Activated CD8-positive, alpha-beta memory T cell treated with anti-CD3 and anti-CD28 coated beads for 4 hours (primary cell): ENCODE measurements at regions not wholly inside any gene's neighbourhood (a gene's known extent, or its start where the extent isn't known, plus 50 kb on each side); places are given as distances from the start of the nearest gene placed in this dataset.
"Not testable (repeated sequence)": the region's sequence is repeated elsewhere in the genome, so short reads cannot be mapped to it uniquely, and the experiment has no call there.

Source experiments
- DNase-seq, 2 donors: peaks; one replicate each; pipeline ENCODE4 v3.0.0-alpha.2; 2020; ENCODE audit warnings: low read depth in 2 of 2

DNA sequence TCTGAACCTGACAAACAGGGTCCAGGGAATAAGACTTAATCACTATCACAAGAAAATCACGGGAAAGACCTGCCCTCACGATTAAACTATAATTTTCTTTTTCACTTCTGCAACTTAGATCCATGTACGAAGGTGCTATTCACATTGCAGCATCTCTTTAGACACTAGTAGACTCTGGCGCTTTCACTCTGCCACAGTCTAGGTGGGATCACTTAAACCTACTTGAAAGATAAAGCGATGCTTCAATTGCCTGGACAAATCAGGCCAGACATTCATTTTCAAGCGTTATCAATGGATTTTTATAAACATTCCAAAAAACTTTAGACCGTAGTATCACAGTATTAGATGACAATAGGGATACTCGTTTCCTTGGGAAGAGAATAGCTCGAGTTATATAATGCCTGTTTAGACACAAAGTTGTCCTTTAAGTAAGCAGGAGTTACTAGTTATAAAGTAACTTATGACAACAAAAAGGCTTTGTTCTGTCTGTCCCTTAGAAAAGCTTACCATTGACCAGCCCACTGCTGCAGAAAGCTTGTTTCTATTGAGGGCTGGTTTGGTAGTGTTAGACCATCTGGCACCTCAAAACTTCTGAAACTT is 367.3 kb downstream of the UTRN start:
- no peak for DNase-seq

GRCh38 chr6:144653885-144654505 is 368.9 kb downstream of the UTRN start:
- no peak for DNase-seq

DNA sequence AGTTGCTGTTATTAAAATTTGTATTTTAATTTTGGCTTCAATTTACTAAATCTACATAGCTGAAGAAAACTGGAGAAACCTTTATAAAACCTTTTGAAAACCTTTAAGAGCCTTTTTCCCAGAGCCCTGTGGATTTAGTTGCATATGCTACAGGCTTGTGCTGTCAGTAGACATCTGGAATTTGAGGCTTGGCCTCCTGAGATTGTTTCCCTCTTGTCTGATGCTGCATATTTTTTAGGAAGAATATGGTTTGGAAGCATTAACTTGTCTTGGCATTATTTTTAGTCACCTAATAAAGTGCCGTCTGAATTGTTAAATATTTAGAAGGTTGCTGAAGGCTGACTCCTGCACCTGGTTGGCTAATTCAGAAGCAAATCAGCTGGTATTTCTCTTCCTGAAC is 369.4 kb downstream of the UTRN start:
- no peak for DNase-seq

DNA sequence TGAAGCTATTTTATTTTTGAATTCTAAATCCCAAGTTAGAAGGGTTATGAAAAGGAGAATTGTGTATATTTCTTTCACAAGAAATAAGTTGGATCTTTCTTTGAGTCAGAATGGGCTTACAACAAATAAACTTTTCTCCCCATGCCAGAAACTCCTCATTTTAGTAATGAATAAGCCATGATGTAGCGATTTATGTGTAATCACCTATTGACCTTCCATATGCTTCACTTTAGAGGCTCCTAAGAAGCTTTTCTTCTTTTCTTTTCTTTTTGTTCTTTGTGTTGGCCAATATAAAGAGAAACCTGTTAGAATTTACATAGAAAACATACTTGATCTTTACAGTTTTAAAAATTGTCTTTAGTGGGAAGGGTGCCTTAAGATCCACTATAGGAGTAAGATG is 370.2 kb downstream of the UTRN start:
- DNase-seq = no peak

- DNase-seq = no peak
Measured at GRCh38 chr6:144657691-144658090, 372.6 kb downstream of the UTRN start.

DNA sequence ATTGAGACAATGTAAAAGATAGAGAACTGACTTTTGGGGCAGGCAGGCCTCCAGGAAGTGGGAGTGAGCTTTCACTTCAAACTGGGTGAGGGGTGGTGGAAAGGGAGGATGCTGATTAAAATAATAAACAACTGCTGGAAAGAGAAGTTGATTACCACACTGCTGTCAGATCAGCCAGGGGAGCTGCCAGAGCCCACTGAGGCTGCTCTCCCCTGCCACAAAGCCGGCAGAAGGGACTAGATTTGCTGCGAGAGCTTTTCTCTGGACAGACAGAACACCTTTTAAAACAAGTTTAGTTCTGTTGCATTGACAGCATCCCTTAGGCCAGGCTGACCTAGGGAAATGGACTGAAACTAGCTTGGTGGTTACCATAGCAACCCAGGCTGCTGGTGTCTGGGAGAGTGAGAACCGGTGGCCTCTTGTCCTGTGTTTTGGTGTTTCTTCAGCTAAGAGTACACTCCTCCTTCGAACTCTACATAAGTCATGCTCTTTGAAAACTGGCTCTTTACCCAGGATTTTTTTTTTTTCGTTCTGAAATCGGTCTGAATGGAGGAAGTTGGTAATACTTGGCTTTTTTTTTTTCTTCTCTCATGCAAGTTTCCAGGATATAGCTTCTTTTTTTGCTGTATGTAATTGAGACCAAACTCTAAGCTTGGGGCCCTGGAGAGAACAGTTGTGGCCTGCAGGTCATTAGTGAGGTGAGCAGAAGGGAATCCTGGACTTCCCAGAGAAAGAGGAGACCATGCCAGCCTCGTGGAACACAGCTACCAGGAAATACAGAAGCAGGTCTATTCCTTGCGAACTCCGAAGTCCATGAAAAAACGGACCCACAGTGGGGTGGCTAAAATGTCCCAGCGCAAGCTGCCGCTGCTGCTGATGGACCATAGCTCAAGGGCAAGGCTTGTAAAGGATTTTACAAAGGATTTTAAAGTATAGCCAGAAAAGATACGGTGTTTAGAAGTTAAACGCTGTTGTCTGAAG is 374.4 kb downstream of the UTRN start:
- DNase-seq = no peak

DNA sequence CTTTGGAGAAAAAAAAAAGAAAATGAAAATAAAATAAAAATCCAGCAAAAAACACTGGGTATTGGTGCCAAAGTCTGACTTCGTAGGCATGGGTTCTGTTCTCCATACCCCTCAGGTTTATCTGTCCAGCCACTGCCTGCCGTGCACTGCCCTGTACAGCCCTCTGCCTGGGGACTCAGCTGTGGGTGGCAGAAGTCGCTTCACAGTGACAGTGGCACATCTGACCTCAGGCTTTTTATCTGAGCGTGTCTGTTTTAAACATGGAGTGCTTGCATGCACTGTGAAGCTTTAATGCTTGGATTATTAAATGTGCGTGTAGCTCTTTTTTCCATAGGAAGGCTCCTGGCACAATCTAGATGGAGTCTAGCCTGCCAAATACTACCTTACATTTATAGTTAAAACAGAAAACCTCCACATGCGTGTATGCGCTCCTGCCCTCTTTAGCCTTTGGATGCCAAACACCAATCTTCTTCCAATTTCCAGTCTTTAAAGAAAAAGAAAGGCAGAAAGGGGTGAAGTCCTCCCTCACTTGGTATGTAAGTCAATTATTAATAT is 375.5 kb downstream of the UTRN start:
- DNase-seq = no peak

DNA sequence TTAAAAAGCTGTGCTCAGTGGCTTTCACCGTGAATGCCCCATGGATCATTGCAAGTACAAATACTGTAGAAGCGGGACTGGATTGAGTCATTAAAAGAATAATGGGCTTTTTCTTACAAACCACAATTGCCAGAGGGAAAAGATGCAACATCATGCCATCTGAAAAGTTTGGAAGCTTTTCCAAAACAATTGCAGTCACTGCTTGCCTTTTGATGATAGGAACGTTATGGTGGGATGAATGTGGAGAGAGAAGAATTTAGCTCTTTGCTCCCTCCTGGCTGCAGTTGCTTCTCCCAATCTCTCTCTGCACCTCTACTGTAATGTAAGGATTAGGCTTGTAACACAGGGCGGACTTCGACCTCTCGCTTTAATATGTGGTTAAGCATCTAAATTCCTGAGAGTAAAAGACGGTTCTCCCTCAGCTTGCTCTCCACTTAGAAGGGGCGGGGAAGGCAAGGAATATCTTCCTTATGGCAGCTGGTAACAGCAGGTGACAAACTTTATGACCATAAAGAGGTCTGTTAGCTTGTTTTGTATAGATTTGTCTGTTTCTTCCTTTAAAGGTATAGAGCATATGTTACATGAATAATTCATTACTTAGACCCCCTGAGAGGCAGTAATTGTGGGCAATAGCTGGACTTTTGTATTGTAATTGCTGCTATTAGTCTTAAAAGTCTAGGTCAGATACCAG is 376.1 kb downstream of the UTRN start:
- DNase-seq = no peak

DNA sequence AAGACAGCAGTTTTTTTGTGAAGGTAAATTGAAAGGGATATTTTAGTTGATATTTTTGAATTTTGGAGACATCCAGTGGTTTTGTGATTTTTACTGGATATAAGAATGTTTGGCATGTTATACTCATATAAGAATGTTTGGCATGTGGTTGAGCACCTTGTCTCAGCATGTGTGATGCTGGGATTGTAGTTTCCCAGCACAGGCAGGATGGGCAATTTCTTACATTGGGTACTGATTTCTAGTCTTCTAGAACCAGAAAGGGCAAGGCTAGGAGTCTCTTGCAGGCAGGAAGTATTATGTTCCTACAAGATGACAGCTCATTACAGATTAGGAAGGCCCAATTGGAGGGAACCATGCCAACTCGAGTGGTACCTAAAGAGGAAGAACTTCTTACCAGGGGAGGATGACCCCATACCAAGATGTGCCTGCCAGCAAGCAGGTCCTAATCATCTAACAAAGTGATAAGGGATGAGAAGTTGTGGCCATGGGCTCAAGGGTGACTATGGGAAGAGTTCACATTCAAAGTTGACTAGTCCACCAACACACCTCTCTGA is 377.8 kb downstream of the UTRN start:
- no peak for DNase-seq

DNA sequence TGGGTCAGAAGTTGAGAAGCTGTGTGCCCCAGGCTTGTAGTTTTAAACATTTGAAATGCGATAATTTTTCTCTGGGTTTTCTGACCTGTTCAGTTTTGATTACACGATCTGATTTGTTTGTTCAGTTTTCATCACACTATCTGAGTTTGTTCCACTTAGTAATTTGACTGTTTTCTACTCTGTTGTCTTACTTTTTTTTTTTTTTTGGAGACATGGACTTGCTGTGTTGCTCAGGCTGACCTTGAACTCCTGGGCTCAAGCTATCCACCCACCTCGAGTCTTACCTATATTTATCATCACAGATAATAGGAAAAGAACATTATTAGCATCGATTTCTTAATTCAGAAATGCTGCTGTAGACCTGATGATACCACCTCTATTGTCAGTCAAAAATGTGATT is 379.1 kb downstream of the UTRN start:
- DNase-seq = no peak

DNA sequence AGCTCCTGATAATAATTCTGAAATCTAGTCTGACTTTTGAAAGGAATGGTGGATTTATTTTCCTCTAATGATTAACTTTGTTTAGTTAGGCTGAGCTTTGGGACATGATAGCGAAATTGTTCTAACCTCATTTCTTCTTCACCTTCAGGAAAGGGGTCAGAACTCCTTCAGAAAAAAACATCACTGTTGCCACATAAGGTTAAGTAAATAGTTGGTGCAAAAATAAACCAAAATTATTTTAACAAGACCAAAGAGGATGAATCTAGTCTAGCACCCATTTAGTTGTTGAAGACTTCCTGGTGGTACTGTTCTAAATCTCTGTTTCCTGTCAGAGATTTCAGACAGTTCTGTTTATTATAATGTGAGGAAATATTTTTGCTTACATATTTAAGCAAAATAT is 379.8 kb downstream of the UTRN start:
- DNase-seq = no peak

GRCh38 chr6:144665932-144666450 is 380.9 kb downstream of the UTRN start:
- no peak for DNase-seq

- DNase-seq = no peak
Measured at GRCh38 chr6:144666781-144667180, 381.6 kb downstream of the UTRN start.

GRCh38 chr6:144667532-144668503 is 382.7 kb downstream of the UTRN start:
- no peak for DNase-seq

- not testable (repeated sequence) for DNase-seq
Measured at GRCh38 chr6:144670259-144670658, 385.1 kb downstream of the UTRN start.

DNA sequence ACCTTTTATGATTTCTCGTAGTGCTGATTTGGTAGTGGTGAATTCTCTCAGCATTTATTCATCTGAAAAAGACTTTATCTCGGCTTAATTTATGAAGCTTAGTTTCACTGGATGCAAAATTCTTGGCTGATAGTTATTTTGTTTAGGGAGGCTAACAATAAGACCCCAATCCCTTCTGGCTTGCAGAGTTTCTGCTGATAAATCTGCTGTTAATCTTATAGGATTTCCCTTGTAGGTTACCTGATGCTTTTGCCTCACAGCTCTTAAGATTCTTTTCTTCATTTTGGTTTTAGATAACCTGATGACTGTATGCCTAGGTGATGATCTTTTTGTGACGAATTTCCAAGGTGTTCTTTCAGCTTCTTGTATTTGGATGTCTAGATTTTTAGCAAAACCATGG is 388.7 kb downstream of the UTRN start:
- DNase-seq = no peak

- no peak for DNase-seq
Measured at GRCh38 chr6:144675231-144675861, 390.2 kb downstream of the UTRN start.

GRCh38 chr6:144676310-144676709 is 391.2 kb downstream of the UTRN start:
- not testable (repeated sequence) for DNase-seq

DNA sequence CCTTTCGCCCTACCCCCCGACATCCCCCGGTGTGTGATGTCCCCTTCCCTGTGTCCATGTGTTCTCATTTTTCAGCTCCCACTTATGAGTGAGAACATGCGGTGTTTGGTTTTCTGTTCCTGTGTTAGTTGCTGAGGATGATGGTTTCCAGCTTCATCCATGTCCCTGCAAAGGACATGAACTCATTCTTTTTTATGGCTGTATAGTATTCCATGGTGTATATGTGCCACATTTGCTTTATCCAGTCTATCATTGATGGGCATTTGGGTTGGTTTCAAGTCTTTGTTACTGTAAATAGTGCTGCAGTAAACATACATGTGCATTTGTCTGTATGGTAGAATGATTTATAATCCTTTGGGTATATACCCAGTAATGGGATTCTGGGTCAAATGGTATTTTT is 392.1 kb downstream of the UTRN start:
- DNase-seq = not testable (repeated sequence)

DNA sequence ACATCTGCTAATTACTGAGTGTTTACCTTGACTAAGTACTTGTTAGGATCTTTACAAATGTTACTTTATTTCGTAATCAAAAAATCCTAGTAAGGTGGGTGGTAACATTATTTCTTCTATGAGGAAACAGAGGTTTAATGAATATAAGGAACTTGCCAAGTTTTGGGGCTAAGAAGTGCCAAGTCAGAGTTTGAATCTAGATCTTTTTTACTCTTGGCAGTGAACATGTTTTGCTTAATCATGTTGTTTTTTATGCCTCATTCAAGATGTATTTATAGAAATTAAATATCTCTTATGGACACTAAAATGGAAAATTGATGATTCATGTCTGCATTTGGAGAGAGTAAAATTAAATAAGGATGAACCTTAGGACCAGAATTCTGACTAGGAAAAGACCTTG is 393.7 kb downstream of the UTRN start:
- DNase-seq = no peak
